K562 (cell line): ENCODE measurements at regions not wholly inside any gene's neighbourhood (a gene's known extent, or its start where the extent isn't known, plus 50 kb on each side); places are given as distances from the start of the nearest gene placed in this dataset.

Source experiments
- CEBPZ ChIP-seq: fragments of 150-350 bp; IDR thresholded peaks from 2 replicates; pipeline ENCODE4 v1.6.1; 2014; ENCODE audit warnings: low read depth, mild to moderate bottlenecking, low read length, borderline replicate concordance
- DNMT1 ChIP-seq: fragments of 450-650 bp; IDR thresholded peaks from 2 replicates; pipeline ENCODE4 v1.6.1; 2016; ENCODE audit warnings: antibody characterized with exemption, mild to moderate bottlenecking
- TAF7 ChIP-seq: fragments of 450-650 bp; IDR thresholded peaks from 2 replicates; pipeline ENCODE4 v1.6.1; 2016; ENCODE audit warnings: missing genetic modification characterization, missing compliant biosample characterization
- ZBTB34 ChIP-seq: fragments of 250-450 bp; sonication (Bioruptor Pico); IDR thresholded peaks from 2 replicates; pipeline ENCODE4 v1.8.0; 2021; ENCODE audit warnings: mild to moderate bottlenecking, moderate library complexity
- ZNF165 ChIP-seq: fragments of 250-450 bp; sonication (Bioruptor Pico); IDR thresholded peaks from 2 replicates; pipeline ENCODE4 v1.4.0; 2020; ENCODE audit warnings: borderline replicate concordance
- ZNF41 ChIP-seq: fragments of 250-450 bp; sonication (Bioruptor Pico); conservative IDR thresholded peaks from 2 replicates; pipeline ENCODE4 v1.4.0; 2020; ENCODE audit warnings: mild to moderate bottlenecking

- no peak for TF ChIP-seq ZBTB34 (CRISPR knock-in tag)
- TF ChIP-seq CEBPZ, result no peak
- no peak for TF ChIP-seq TAF7
- no peak for TF ChIP-seq ZNF165 (CRISPR knock-in tag)
- TF ChIP-seq ZNF41 (CRISPR knock-in tag), result no peak
- no peak for TF ChIP-seq DNMT1
Observed at GRCh38 chr3:103609472-103609871, 1174.7 kb downstream of the ZPLD1 start (continued).
